Islet of Langerhans (tissue), 1 donor: ENCODE measurements at regions not wholly inside any gene's neighbourhood (a gene's known extent, or its start where the extent isn't known, plus 50 kb on each side); places are given as distances from the start of the nearest gene placed in this dataset.
"Not testable (repeated sequence)": the region's sequence is repeated elsewhere in the genome, so short reads cannot be mapped to it uniquely, and the experiment has no call there.

Source experiments
- FAIRE-seq: peaks from one replicate; lab custom pipeline; 2011; peaks lifted over from hg19 to GRCh38; lab: Jason Lieb, UNC

DNA sequence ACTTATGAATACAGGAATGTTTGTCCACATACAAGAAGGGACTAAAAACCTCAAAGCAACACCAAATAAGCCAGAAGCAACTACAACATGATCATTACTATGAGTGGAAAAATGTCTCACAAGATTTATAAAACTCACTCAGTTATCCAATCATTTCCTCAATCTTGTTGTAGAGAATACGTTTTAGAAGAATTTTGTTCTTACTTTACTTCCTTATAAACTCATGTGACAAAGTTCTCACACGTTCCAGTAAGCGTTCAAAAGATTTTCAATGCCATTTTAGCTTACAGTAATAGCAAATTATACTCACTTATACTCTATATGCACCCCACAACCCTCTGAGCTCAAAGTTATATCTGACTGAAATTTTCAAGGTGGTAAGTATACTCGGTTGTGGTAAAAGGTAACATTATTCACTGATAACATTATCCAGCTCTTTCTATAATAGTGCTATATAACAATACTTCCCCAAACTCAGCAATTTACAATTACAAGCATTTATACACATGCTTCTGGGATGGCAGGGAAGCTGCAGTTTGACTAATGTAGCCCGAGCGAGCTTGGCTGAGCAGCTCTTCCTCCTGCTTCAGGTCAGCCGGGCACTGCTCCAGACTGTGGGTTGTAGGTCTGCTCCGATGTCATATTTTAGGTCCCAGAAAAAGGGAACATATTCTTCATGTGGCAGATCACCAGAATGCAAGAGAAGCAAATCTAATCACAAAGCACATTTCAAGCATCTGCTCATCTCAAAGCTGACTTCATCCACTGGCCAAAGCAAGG, 226.3 kb downstream of the RCHY1 start:
- FAIRE-seq = no peak

DNA sequence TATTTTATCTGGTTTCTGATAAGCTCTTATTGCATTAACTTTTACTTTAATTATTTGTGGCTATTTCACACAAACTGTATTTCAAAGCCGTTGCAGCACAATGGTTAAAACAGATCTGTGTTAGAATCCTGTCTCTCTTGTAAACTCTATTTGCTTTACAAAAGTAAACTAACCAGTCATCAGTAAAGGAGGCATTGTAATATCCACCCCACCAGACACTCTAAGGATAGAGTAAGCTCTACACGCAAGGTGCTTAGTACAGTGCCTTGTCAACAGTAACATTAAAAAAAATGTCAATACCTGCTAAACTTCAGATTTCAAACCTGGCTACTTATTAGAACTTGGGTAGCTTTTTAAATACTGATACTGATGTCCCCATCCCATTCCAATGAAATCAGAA, 228.4 kb downstream of the RCHY1 start:
- FAIRE-seq = no peak

DNA sequence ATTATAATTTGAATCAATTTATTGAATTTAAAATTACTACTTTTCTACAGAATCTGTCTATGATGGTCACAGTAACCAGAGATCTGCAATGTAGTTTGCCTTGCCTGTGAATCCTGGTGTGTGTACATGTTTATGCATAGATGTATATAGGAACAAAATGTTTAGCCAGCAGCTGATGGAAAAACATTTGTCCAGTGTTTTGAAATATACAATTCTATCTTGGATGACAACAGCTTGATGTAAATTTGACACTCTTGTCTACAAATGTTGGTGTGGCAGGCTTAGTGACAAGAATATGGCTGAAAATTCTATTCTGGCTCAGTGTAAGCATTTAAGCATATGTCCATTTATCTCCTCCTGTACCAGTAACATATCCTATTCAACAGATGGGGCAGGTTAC, 229.4 kb downstream of the RCHY1 start:
- no peak for FAIRE-seq

DNA sequence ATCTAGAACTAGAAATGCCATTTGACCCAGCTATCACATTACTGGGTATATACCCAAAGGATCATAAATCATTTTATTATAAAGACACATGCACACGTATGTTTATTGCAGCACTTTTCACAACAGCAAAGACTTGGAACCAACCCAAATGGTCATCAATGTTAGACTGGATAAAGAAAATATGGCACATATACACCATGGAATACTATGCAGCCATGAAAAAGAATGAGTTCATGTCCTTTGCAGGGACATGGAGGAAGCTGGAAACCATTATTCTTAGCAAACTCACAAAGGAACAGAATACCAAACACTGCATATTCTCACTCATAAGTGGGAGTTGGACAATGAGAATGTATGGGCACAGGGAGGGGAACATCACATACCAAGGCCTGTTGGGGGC, 233.7 kb downstream of the RCHY1 start:
- FAIRE-seq = not testable (repeated sequence)

DNA sequence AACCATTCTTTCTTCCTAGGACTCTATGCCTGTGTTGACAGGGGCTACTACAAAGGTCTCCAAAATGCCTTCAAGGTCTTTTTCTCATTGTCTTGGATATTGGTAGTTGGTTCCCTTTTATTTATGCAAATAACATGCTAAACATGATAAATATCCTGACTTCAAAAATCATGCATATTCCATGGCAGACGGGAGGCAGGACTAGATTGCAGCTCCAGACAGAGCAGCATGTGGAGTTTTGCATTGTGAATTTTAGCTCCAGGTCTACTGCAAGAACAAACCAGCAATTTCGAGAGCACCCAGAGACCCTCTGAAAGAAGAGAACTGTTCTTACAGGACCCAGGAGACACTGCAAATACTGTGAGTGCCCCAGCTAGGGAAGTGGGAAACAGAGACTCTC, 254.9 kb downstream of the RCHY1 start:
- FAIRE-seq = no peak

DNA sequence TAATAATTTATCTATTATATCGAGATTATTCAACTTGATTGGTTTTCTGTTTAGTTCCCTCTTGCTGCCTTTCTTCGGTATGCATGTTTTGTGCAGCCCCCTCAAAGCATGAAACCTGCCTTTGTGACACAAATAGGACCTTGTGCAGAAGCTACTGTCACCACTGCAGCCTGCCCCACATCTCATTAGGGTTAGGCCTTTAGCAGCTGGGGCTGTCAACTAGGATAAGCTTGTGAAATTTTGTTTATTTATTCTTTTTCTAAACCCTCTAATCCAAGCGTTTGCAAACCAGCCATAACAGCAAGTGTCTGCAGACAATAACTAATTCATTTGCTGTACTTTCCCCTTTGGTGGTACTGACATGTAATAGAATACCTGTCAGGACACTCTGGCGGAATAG, 258.9 kb downstream of the RCHY1 start:
- FAIRE-seq = no peak

DNA sequence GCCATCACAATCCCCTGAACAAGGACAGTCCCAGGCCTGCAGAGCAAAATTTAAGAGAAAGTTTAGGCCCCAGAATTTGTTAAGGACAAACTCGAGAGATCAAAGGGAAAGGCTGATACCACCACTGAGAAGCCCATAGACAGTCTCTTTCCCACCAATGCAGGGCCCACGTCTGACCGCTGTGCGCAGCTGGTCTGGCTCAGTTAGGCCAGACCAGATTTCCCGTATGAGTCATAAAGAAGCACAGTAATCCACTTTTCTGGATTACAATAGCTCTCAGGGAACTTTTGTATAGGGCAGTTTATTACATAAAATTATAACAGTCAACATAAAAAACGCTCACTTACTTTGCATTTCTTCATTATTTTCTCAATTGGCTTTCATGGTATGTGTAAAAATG, 259.5 kb downstream of the RCHY1 start:
- no peak for FAIRE-seq

DNA sequence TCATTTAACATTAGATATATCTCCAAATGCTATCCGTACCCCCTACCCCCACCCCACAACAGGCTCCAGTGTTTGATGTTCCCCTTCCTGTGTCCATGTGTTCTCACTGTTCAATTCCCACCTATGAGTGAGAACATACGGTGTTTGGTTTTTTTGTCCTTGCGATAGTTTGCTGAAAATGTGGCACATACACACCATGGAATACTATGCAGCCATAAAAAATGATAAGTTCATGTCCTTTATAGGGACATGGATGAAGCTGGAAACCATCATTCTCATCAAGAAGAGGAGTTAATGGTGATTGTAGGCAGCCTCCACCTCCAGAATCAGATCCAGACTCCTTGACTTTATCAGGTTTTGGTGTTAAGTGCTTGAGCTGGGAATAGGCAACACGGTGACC, 261.1 kb downstream of the RCHY1 start:
- FAIRE-seq = not testable (repeated sequence)

DNA sequence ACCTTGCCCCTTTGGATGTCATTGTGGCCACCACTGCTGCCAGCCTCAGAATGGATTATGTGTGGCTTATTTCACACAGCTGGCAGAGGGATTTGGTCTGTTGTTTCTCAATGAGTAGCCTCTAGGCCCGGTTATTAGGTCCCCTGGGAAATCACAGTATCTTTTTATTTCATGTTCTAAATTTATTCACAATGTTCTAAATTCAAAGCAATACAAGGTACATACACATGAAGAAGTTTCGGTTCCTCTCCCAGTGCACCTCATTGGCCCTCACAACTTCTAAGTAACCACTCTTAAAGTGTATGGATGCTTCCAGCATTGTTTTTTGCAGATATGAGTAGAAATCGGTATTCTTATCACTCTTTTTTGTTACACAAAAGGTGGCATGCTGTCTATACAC, 262.7 kb downstream of the RCHY1 start:
- FAIRE-seq = no peak

DNA sequence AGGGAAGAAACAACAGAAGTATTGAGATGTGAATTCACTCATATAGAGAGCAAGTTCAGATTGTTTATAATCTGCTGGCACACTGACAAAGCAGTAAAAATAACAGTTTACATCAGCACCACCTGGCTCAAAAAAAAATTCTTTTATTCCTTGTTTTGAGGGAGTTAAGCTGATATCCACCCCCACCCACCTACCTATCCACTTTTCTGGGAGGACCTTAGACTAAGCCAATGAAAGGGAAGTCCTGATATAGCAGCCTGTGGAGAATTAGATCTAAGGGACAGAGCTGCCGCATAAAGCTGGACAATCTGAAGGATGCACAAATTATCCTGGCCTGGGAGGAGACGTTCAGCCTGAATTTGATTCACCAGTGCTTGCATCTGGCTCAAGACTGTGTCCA, 264.5 kb downstream of the RCHY1 start:
- no peak for FAIRE-seq

DNA sequence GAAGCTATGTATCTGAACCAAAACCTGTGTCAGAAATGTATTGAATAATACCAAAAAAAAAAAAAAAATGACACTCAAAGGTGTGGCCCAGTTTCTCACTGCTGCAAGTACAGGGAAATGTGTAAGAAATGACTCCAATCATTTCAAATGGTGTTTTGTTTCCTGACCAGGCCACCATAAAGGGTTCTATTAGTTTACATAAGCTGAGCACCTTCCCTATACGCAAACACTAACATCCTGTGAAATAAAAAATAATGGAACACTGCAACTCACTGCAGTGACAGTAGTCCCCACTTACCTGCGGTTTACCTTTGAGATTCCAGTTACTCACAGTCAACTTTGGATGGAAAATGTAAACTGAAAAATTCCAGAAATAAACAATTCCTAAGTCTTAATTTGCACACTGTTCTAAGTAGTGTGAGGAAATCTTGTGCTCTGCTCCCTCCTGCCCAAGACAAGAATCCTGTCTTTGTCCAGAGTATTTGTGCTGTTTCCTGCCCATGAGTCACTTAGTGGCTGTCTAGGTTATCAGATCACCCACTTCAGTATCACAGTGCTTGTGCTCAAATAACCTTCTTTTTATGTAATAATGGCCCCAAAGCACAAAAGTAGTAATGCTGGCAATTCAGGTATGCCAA, 265.3 kb downstream of the RCHY1 start:
- FAIRE-seq = no peak

DNA sequence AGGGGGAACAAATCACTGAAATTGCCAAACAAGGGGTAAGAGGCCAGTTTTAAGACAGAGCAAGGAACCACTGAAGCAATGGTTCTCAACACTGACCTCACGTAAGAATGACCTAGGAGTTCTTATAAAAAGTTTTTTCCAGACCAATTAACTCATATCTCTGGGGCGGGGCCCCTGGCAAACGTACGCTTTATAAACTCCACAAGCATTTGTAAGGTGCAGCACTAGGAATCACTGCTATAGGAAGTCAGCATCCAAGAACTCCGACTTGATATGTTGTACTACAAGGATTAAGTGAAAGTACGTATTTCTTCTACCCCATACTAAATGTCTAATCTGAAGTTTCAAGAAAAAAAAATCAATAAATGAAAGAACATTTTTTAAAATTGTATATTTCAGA, 269.9 kb downstream of the RCHY1 start:
- FAIRE-seq = no peak

DNA sequence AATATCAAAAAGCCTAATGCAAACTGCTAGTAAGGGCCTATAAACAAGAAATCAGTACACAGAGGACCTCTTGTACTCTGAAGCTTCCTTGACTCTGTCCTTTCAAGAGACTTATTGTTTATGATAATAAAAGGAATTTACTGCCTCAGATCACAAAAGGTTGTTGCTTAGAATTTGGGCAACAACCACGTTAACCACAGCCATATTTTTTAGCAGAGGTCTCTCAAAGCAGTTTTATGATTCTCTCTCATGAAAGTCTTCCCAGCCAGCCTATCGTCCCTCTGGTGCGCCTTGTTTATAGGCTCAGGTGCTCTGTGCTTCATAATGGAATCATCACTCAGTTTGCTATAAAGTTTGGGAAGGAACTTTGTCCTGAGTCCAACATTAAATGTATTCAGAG, 270.6 kb downstream of the RCHY1 start:
- FAIRE-seq = no peak

DNA sequence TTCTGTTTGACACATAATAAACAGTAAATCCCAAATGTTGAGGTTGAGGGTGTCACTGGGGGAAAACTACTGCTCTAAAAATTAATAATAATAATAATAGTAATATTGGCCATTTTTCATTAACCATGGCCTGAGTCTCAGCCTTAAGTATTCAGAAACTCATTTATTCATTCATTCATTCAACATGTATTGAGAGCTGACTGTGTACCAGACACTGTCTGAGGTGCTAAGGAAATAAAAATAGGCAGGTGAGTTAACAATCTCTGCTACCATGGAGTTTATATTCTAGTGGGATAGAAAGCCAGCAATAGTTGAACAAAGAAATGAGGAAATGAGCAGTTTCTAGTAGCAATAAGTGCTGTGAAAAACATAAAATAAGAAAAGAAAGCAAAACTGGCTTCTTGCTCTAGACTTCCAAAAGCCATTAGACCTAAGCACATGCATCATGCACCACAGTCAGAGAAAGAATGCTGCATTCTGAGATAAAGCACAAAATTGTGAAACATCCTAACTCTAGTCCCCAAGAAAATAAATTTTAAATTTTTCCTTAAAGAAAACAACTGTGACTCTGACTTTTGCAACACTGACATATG, 278.7 kb downstream of the RCHY1 start:
- FAIRE-seq = no peak

DNA sequence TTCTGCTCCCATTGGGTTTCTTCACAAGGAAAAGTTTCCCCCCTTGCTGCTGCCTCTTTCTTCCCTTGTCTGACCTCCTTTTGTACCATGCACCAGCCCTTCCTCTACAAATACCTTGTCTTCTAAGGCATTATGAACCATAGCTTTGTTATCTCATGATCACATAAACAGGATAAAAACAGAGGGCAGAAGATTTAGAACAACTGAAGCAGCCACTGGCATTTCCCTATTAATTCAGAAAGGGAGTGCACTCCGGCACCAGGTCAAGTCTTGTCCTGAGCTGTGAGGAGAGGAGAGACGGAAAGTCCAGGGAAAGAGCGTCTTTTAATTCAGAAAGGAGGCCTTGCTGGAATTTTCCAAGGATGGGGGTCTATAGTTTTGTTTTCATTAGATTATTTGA, 281.7 kb downstream of the RCHY1 start:
- FAIRE-seq = no peak

DNA sequence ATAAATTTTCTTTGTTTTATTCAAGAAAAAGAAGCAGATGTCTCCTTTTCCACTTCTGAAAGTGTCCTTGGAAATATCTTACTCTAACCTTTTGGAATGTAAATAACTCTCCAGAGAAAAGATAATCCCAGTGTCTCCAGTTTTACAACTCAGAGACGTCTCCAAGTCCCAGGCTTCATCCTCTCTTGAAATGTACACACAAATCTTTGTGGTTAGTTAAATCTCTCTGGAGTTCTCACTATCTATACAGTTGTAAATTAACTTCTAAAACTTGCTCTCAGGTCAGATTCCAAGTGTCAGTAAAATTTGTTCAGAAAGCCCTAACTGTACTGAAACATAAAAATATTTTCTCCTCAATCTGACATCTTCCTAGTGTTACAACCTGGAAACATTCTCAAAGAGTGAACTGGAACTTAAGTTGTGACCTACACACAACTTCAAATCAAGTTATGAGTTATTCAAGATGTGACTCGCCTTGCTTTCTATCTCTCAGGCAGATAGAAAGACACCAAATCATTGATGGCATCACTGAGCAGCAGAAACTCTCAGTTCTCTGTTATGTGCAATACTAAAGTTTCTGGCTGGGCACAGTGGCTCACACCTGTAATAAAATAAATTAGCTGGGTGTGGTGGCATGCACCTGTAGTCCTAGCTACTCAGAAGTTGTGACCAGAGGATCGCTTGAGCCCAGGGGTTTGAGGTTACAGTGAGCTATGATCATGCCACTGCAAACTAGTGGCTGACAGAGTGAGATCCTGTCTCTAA, 284.2 kb downstream of the RCHY1 start:
- no peak for FAIRE-seq

DNA sequence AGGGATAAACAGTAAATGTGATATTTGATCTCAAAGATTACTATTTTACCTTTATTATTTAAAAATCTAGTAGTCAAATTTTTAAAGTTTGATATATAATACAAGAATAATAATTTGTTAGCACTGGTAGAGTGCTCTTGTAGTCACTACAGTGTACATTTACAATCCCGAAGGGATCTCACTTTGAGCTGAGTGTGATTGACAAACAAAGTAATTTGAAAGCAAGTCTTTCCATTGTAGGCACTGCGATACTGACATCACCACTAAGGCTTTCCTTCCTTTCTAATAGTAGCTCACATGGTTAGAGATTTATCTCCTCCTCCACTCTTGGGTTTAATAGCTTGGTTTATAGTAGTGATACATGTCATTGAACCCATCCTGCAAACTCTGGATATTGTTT, 280.6 kb downstream of the PARM1 start:
- FAIRE-seq = no peak

DNA sequence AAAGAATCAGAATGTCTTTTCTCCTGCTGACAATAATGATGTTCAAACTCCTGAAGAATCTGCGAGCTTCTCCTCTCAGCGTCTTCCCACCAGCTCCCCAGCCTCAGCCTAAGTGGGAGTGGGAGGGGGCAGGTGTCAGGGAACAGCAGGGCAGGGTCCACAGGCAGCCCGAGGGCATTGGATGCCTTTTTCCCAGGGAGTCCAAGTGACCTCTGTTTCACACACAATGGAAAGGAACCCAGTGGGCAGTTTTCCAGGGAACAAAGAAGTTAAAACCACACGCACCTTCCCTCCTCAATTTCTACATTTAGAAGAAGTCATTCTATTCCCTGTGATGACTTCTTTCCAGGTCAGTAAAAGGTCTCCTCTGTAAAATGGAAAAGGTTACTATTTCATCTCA, 278.5 kb downstream of the PARM1 start:
- no peak for FAIRE-seq

DNA sequence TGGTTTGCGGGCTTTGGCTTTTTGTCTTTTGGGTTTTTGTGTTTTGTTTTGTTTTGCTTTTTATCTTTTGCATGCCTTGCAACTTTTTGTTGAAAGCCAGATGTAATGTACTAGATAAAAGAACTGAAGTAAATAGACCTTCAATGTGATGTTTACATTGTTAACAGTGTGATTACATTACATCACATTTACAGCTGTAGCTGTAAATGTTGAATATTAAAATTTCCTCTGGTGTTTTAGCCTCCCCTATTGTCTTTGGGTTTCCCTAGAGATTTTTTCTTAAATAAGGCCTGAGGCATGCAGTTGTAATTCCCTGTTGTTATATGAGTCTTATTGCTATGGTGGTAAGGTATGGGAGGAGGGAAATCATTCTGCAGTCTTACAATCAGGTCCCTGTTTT, 275.0 kb downstream of the PARM1 start:
- FAIRE-seq = no peak

DNA sequence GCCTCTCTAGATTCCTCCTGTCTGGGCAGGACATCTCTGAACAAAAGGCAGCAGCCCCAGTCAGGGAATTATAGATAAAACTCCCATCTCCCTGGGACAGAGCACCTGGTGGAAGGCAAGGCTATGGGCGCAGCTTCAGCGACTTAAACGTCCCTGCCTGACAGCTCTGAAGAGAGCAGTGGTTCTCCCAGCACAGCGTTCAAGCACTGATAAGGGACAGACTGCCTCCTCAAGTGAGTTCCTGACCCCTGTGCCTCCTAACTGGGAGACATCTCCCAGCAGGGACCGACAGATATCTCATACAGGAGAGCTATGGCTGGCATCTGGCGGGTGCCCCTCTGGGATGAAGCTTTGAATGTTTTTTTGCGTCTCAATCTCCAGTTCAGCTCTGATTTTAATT, 262.2 kb downstream of the PARM1 start:
- no peak for FAIRE-seq

DNA sequence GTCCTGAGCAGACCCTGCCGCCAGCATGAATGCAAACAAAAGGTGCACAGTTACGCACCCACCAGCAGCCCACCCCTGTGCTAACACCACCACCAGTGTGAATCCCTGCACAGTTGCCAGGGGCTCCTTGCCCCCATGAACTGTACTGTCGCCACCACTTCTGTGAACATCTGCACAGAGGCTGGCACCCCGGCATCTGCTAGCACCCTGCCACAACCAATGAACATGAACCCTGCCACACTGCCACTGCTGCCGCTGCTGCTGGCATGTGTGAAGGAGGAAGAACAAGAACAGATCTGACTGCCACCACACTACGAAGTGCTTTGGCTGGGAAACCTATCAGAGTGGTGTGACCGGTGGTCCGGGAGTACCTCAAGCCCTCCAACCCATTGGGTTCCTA, 261.3 kb downstream of the PARM1 start:
- no peak for FAIRE-seq

DNA sequence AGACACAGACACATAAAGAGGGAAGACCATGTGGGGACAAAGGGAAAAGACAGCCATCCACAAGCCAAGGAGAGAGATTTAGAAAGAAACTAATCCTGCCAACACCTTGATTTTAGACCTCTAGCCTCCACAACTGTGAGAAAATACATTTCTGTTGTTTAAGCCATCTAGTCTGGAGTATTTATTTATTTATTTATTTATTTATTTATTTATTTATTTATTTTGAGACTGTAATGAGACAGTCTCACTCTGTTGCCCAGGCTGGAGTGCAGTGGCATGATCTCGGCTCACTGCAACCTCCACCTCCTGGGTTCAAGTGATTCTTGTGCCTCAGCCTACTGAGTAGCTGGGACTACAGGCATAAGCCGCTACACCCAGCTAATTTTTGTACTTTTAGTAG, 259.3 kb downstream of the PARM1 start:
- FAIRE-seq = not testable (repeated sequence)

DNA sequence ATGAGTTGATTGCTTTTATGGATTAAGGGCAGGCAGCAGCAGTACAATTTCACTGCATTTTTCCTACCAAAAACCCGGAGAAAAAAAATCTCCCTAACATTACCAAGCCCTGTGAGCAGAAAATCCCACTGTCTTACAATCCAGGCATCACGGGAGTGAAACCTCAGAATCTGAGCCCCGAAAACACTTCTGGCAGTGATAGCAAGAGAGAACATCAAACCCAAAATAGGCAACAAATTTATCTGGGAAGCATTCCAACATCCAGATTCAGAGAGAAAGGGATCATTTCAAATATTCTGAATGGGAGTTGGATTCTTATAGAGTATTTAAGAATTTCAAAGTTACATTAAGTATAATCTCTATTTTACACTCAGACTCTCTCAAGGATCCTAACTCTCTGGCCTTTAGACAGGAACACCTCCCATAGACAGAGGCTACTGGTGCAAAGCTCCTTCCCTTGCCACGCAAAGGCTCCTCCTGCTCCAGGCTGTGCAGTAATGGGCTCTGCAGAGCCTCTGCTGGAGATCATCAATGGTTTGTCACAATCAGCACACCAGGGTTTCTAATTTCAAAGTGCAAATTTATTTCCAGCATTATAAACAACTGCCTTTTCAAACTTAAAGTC, 256.9 kb downstream of the PARM1 start:
- FAIRE-seq = no peak
